Thyroid gland (tissue), 4 donors: ENCODE measurements at regions not wholly inside any gene's neighbourhood (a gene's known extent, or its start where the extent isn't known, plus 50 kb on each side); places are given as distances from the start of the nearest gene placed in this dataset.

Experiments
- DNase-seq, 2 donors: peaks; one replicate each; pipeline ENCODE4 v3.0.0-alpha.2; 2019
- H3K27ac ChIP-seq, 3 donors: fragments of 200-600 bp; sonication (generic); 1 replicate in 2 of 3; 2 replicates in 1 of 3; pipeline ENCODE4 v1.5.1; 2016 to 2019; ENCODE audit warnings: mild to moderate bottlenecking in 1 of 3, moderate library complexity in 1 of 3
- H3K27me3 ChIP-seq: fragments of 200-600 bp; sonication (generic); one replicate; pipeline ENCODE4 v1.5.1; 2019
- H3K36me3 ChIP-seq, 2 donors: fragments of 200-600 bp; sonication (generic); one replicate each; pipeline ENCODE4 v1.5.1; 2016 to 2019
- H3K4me1 ChIP-seq, 2 donors: fragments of 200-600 bp; sonication (generic); one replicate each; pipeline ENCODE4 v1.5.1; 2017 to 2019
- H3K4me3 ChIP-seq, 3 donors: fragments of 200-600 bp; sonication (generic); replicated peaks in 1 of 3; 1 replicate in 2 of 3; 2 replicates in 1 of 3; pipeline ENCODE4 v1.5.1; 2016; ENCODE audit warnings: mild to moderate bottlenecking in 1 of 3
- H3K9me3 ChIP-seq: fragments of 200-600 bp; sonication (generic); one replicate; pipeline ENCODE4 v1.5.1; 2017
- POLR2A ChIP-seq, 2 donors: fragments of 450-650 bp; IDR thresholded peaks; one replicate each; pipeline ENCODE4 v1.6.1; 2017; ENCODE audit warnings: antibody characterized with exemption in 2 of 2, mild to moderate bottlenecking in 2 of 2, moderate library complexity in 1 of 2
- WGBS, 2 donors: methylation state at CpG; one replicate each; pipeline ENCODE4 v1.1.5; 2017; 5-methylcytosine and 5-hydroxymethylcytosine counted together
- intact Hi-C: fragments of 100-400 bp; cut with DNase I; formaldehyde crosslinking; loops from one replicate; pipeline ENCODE4 v1.15.1; 2023
- TF ChIP-seq, protein P1 (sequence below), 6 experiments: fragments of 200-600 bp in 3 of 6; fragments of 450-650 bp in 3 of 6; sonication (generic) in 3 of 6; IDR thresholded peaks; one replicate each; pipeline ENCODE4 v1.5.1; 2016 to 2019; ENCODE audit warnings: antibody characterized with exemption in 6 of 6, mild to moderate bottlenecking in 2 of 6, inconsistent platforms in 1 of 6, moderate library complexity in 1 of 6

DNA sequence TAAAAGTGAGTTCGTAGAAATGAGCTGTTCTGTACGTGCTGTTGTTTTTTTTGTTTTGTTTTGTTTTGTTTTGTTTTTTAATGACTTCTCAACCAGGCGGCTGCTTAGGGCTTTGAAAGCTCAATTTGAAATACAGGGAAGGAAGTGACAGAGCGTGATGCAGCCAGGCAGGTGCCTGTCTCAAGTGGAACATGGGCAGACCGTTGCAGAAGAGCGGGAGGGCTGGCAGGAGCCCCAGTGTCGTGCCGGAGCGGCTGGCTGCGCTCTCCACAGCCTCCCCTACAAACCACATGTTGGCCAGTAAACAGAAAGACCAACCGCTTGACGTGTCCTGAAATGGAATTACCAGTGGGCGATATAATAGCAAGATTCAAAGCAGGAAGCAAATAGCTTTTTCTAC lies 164.9 kb upstream of the RREB1 start:
- no peaks in the 10 kb centered on the region for H3K36me3 ChIP-seq
- DNase-seq = peak; percentile 95 to 96
- intact Hi-C loops = no loop called here
- 11 to 20% methylated on average over 13 of the region's 13 CpGs for WGBS, 2 donors
- TF ChIP-seq, protein P1, sequence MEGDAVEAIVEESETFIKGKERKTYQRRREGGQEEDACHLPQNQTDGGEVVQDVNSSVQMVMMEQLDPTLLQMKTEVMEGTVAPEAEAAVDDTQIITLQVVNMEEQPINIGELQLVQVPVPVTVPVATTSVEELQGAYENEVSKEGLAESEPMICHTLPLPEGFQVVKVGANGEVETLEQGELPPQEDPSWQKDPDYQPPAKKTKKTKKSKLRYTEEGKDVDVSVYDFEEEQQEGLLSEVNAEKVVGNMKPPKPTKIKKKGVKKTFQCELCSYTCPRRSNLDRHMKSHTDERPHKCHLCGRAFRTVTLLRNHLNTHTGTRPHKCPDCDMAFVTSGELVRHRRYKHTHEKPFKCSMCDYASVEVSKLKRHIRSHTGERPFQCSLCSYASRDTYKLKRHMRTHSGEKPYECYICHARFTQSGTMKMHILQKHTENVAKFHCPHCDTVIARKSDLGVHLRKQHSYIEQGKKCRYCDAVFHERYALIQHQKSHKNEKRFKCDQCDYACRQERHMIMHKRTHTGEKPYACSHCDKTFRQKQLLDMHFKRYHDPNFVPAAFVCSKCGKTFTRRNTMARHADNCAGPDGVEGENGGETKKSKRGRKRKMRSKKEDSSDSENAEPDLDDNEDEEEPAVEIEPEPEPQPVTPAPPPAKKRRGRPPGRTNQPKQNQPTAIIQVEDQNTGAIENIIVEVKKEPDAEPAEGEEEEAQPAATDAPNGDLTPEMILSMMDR (IDR thresholded peaks at IDR 0.05) = no peak
- TF ChIP-seq POLR2A (IDR thresholded peaks at IDR 0.05) = peak in 1 of 2 donors; percentile 55
- no peaks in the 10 kb centered on the region for H3K9me3 ChIP-seq
- H3K4me1 ChIP-seq = peaks cover 18 to 23% of the 10 kb centered on the region in 2 donors
- H3K27ac ChIP-seq = peak overlapping the region; percentile 70 to 85 (median 78)
- no peaks in the 10 kb centered on the region for H3K27me3 ChIP-seq
- H3K4me3 ChIP-seq = no peak overlapping the region

DNA sequence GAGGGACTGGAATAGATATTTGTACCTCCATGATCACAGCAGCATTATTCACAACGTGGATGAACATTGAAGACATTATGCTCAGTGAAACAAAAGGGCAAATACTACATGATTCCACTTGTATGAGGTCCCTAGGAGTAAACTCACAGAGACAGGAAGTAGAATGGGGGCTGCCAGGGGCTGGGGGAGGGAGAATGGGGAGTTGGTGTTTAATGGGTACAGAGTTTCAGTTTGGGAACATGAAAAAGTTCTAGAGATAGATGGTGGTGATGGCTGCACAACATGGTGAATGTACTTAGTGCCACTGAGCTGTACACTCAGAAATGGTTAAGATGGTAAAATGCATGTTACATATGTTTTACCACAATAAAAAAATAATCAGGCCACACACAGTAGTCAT lies 164.3 kb upstream of the RREB1 start:
- H3K36me3 ChIP-seq = no peaks in the 10 kb centered on the region
- peak overlapping the region; percentile 70 to 85 (median 73) for H3K27ac ChIP-seq
- H3K4me1 ChIP-seq = peaks cover 18 to 23% of the 10 kb centered on the region in 2 donors
- intact Hi-C loops = no loop called here
- DNase-seq = no peak
- TF ChIP-seq POLR2A (IDR thresholded peaks at IDR 0.05) = no peak
- TF ChIP-seq, protein P1 (IDR thresholded peaks at IDR 0.05) = no peak
- H3K9me3 ChIP-seq = no peaks in the 10 kb centered on the region
- H3K4me3 ChIP-seq = no peak overlapping the region
- H3K27me3 ChIP-seq = no peaks in the 10 kb centered on the region
- WGBS, 2 donors = 51 to 58% methylated on average over 1 of the region's 1 CpG

DNA sequence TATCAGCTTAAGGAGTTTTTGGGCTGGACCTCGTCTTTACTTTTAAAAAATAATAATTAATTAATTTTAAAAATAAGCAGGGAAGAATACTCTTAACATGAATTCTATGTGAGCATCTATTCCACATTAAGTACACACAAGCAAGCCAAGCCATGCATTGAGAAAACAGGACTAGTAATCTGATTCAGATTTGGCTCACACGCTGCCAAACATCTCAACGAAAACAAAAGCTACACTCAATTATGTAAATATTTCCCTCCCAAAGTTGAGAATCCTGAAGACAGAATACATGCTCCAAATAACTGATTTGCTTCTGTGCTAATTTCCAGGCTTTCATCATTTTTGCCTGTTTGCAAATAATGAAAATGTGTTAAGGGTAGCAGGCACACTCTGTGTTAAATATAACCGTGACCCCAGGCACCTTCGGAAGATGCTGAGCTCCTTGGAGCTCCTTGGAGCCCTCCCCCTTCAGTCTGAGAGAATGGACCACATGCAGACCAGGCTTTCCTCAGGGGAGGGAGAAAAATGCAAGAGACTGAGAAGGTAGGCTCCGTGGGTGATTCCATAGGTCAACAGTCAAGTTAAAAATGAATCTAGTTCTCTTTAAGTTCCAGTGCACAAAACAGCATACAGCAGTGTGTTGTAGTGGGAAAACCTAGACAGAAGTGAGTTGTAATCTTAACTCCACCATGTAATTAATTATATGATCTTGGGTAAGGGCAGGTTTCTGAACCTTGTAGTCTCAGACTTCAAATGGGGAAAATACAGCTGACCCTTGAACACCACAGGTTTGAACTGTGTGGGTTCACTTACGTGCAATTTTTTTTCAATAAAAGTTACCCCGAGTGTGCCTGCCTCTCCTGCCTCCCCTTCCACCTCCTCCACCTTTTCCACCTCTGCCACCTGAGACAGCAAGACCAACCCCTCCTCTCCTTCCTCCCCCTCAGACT lies 161.3 kb upstream of the RREB1 start:
- no peaks in the 10 kb centered on the region for H3K9me3 ChIP-seq
- TF ChIP-seq, protein P1 (IDR thresholded peaks at IDR 0.05) = no peak
- TF ChIP-seq POLR2A (IDR thresholded peaks at IDR 0.05) = no peak
- peak overlapping the region in 2 of 3 donors; percentile 37 to 63 for H3K27ac ChIP-seq
- DNase-seq = no peak
- H3K4me1 ChIP-seq = peaks cover 15 to 23% of the 10 kb centered on the region in 2 donors
- no peak overlapping the region for H3K4me3 ChIP-seq
- intact Hi-C loops = no loop called here
- H3K27me3 ChIP-seq = no peaks in the 10 kb centered on the region
- H3K36me3 ChIP-seq = no peaks in the 10 kb centered on the region
- 41 to 51% methylated on average over 8 of the region's 8 CpGs for WGBS, 2 donors

DNA sequence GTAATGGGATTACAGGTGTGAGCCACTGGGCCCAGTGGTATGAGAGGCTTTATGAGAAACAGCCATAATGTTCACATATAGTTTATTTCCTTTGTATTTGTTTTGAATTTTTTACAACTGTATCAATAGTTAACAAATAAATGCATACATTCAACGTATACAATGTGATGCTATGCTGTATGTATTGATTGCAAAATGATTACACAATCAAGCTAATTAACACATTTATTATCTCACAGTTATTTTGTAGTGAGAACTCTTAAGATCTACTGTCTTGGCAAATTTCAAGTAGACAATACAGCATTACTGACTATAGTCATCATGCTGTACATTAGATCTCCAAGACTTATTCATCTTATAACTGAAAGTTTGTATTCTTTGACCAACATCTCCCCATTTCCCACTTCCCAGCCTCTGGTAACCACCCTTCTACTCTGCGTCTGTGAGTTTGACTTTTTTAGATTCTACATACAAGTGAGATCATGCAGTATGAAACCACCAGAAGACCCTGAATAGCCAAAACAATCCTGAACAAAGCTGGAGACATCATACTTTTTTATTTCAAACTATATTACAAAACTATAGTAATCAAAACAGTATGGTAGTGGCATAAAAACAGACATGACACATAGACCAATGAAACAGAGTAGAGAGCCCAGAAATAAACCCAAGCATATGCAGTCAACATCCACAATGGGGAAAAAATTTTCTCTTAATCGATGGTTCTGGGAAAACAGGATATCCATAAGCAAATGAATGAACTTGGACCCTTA lies 157.2 kb upstream of the RREB1 start:
- H3K36me3 ChIP-seq = no peaks in the 10 kb centered on the region
- no peaks in the 10 kb centered on the region for H3K9me3 ChIP-seq
- intact Hi-C loops = no loop called here
- no peak for TF ChIP-seq POLR2A (IDR thresholded peaks at IDR 0.05)
- TF ChIP-seq, protein P1 (IDR thresholded peaks at IDR 0.05) = no peak
- H3K27ac ChIP-seq = no peak overlapping the region
- 63 to 81% methylated on average over 3 of the region's 3 CpGs for WGBS, 2 donors
- no peak overlapping the region for H3K4me3 ChIP-seq
- peaks cover 6 to 8% of the 10 kb centered on the region in 2 donors for H3K4me1 ChIP-seq
- no peaks in the 10 kb centered on the region for H3K27me3 ChIP-seq
- DNase-seq = no peak
